Gastrocnemius medialis (tissue), 4 donors: ENCODE measurements at regions not wholly inside any gene's neighbourhood (a gene's known extent, or its start where the extent isn't known, plus 50 kb on each side); places are given as distances from the start of the nearest gene placed in this dataset.

Experiments
- CTCF ChIP-seq, 5 experiments: fragments of 450-650 bp in 3 of 5; fragments of 200-600 bp in 2 of 5; sonication (generic) in 2 of 5; IDR thresholded peaks in 4 of 5; conservative IDR thresholded peaks in 1 of 5; 1 replicate in 4 of 5; 2 replicates in 1 of 5; pipeline ENCODE4 v1.5.1; 2016 to 2019; ENCODE audit warnings: antibody characterized with exemption in 5 of 5, mild to moderate bottlenecking in 3 of 5, moderate library complexity in 3 of 5
- POLR2A ChIP-seq, 2 donors: fragments of 450-650 bp; IDR thresholded peaks; one replicate each; pipeline ENCODE4 v1.6.1; 2017; ENCODE audit warnings: antibody characterized with exemption in 2 of 2, mild to moderate bottlenecking in 2 of 2, moderate library complexity in 2 of 2

- no peak for TF ChIP-seq POLR2A (IDR thresholded peaks at IDR 0.05)
- TF ChIP-seq CTCF (IDR thresholded peaks at IDR 0.05 in 4 of 5, conservative IDR thresholded peaks at IDR 0.05 in 1 of 5) = no peak
Measured at GRCh38 chr2:154568413-154568812, 130.1 kb upstream of the KCNJ3 start.
